C4-2B (cell line): ENCODE measurements at regions not wholly inside any gene's neighbourhood (a gene's known extent, or its start where the extent isn't known, plus 50 kb on each side); places are given as distances from the start of the nearest gene placed in this dataset.

ENCODE experiments used
- CTCF ChIP-seq: fragments of 450-650 bp; conservative IDR thresholded peaks from 2 replicates; pipeline ENCODE4 v1.5.1; 2017; ENCODE audit warnings: mild to moderate bottlenecking
- ZFX ChIP-seq: fragments of 450-650 bp; IDR thresholded peaks from 2 replicates; pipeline ENCODE4 v1.6.1; 2017

DNA sequence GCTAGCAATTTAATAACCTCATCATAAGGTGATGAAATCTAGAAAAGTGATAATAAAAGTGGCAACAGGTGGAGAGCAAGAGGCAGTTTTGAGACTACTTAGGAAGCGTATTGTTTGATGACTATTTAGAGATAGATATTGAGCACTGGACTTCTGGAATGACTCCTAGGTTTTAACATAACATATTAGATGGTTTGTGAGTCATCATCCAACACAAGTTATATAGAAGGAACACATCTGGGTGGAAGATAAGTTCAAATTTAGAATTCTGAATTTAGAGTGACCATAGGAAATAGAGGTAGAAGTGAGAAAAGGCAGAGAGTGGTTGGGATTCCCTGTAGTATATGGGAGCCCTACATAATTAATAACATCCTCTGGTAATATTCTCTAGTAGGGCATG is 282.8 kb upstream of the ALCAM start:
- TF ChIP-seq CTCF (no peak), ZFX (no peak)
